Trophoblast cell (in vitro differentiated cells and primary cell): ENCODE measurements at regions not wholly inside any gene's neighbourhood (a gene's known extent, or its start where the extent isn't known, plus 50 kb on each side); places are given as distances from the start of the nearest gene placed in this dataset.

Experiments used
- DNase-seq, 2 donors: peaks; one replicate each; pipeline ENCODE4 v3.0.0-alpha.2; 2016
- H2AFZ ChIP-seq: 2 replicates; pipeline ENCODE4 v1.6.1; 2013; ENCODE audit warnings: low read length, moderate library complexity, mild to moderate bottlenecking; ENCODE audit not compliant: insufficient read depth, poor library complexity
- H2AK5ac ChIP-seq: 2 replicates; pipeline ENCODE4 v1.6.1; 2013; ENCODE audit warnings: mild to moderate bottlenecking, low read length
- H2BK120ac ChIP-seq: 2 replicates; pipeline ENCODE4 v1.6.1; 2013; ENCODE audit warnings: low read length, mild to moderate bottlenecking, moderate library complexity; ENCODE audit not compliant: insufficient read depth, poor library complexity
- H2BK12ac ChIP-seq: 2 replicates; pipeline ENCODE4 v1.6.1; 2013; ENCODE audit warnings: mild to moderate bottlenecking, low read length, moderate library complexity
- H2BK5ac ChIP-seq: 2 replicates; pipeline ENCODE4 v1.6.1; 2013; ENCODE audit warnings: low read length, low read depth, moderate library complexity, mild to moderate bottlenecking; ENCODE audit not compliant: poor library complexity
- H3K14ac ChIP-seq: 2 replicates; pipeline ENCODE4 v1.6.1; 2013; ENCODE audit warnings: mild to moderate bottlenecking, low read length
- H3K18ac ChIP-seq: 2 replicates; pipeline ENCODE4 v1.6.1; 2013; ENCODE audit warnings: mild to moderate bottlenecking, low read length
- H3K23ac ChIP-seq: 2 replicates; pipeline ENCODE4 v1.6.1; 2013; ENCODE audit warnings: low read length
- H3K27ac ChIP-seq: 2 replicates; pipeline ENCODE4 v1.5.1; 2013; ENCODE audit warnings: low read depth, mild to moderate bottlenecking, inconsistent platforms, low read length, moderate library complexity
- H3K27me3 ChIP-seq: 2 replicates; pipeline ENCODE4 v1.6.1; 2013; ENCODE audit warnings: inconsistent platforms, mild to moderate bottlenecking, low read length, moderate library complexity; ENCODE audit not compliant: insufficient read depth
- H3K36me3 ChIP-seq, 2 experiments: 1 replicate in 1 of 2; 2 replicates in 1 of 2; pipeline ENCODE4 v1.6.1; 2013; ENCODE audit warnings: low read length in 2 of 2, mild to moderate bottlenecking in 2 of 2, moderate library complexity in 1 of 2; ENCODE audit not compliant: insufficient read depth in 2 of 2, control insufficient read depth in 1 of 2
- H3K4ac ChIP-seq: 2 replicates; pipeline ENCODE4 v1.6.1; 2013; ENCODE audit warnings: low read depth, mild to moderate bottlenecking, low read length, moderate library complexity
- H3K4me1 ChIP-seq, 2 experiments: 1 replicate in 1 of 2; 2 replicates in 1 of 2; pipeline ENCODE4 v1.6.1; 2013; ENCODE audit warnings: low read length in 2 of 2, mild to moderate bottlenecking in 2 of 2, moderate library complexity in 1 of 2; ENCODE audit not compliant: insufficient read depth in 2 of 2, control insufficient read depth in 1 of 2
- H3K4me2 ChIP-seq: 2 replicates; pipeline ENCODE4 v1.6.1; 2013; ENCODE audit warnings: inconsistent platforms, mild to moderate bottlenecking, low read length, moderate library complexity
- H3K4me3 ChIP-seq: 2 replicates; pipeline ENCODE4 v1.5.1; 2013; ENCODE audit warnings: mild to moderate bottlenecking, low read depth, low read length, inconsistent platforms
- H3K79me1 ChIP-seq: one replicate; pipeline ENCODE4 v1.6.1; 2013; ENCODE audit warnings: low read length
- H3K79me2 ChIP-seq: 2 replicates; pipeline ENCODE4 v1.6.1; 2013; ENCODE audit warnings: low read length, mild to moderate bottlenecking; ENCODE audit not compliant: control insufficient read depth, insufficient read depth, poor library complexity
- H3K9ac ChIP-seq: 2 replicates; pipeline ENCODE4 v1.6.1; 2013; ENCODE audit warnings: mild to moderate bottlenecking, low read length
- H3K9me3 ChIP-seq: 2 replicates; pipeline ENCODE4 v1.6.1; 2013; ENCODE audit warnings: low read depth, mild to moderate bottlenecking, control low read depth, inconsistent platforms, low read length; ENCODE audit not compliant: insufficient read depth
- H4K12ac ChIP-seq: 2 replicates; pipeline ENCODE4 v1.6.1; 2013; ENCODE audit warnings: low read depth, mild to moderate bottlenecking, low read length, moderate library complexity
- H4K8ac ChIP-seq: 2 replicates; pipeline ENCODE4 v1.6.1; 2013; ENCODE audit warnings: low read depth, mild to moderate bottlenecking, low read length, moderate library complexity
- H4K91ac ChIP-seq: one replicate; pipeline ENCODE4 v1.6.1; 2013; ENCODE audit warnings: low read depth, mild to moderate bottlenecking, low read length, moderate library complexity
- WGBS: extraction: QIAGEN DNeasy Blood & Tissue Kit; methylation state at CpG from one replicate; pipeline ENCODE4 v1.1.7; 2013; ENCODE audit warnings: missing lambda C conversion rate; ENCODE audit not compliant: insufficient read length, insufficient coverage; ENCODE audit errors: extremely low coverage; 5-methylcytosine and 5-hydroxymethylcytosine counted together

DNA sequence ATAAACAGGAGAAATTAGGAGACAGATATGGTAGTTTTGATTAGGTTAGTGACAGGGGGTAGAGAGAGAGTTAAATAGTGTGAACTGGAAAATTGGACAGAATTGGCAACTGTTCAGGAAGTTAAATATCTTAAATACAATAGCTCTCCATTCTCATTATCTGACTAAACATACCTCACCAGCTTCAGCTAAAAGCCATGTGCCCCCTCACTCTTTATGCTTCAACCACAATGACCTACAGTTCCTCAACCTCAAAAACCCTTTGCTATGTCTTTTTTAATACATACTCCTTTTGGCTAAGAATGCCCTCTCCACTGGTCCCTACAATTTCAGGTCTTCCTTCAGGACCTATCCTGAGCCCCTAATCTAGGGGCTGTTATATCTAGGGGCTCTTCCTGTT lies 740.2 kb upstream of the ZEB2 start:
- Histone ChIP-seq H3K36me3 (no peaks in the 10 kb centered on the region), H4K91ac (no peak overlapping the region), H3K4me1 (no peaks in the 10 kb centered on the region), H2BK120ac (no peak overlapping the region), H2AFZ (no peak overlapping the region), H3K9me3 (no peaks in the 10 kb centered on the region), H3K4me2 (no peak overlapping the region), H2BK5ac (no peak overlapping the region), H3K14ac (no peak overlapping the region), H2AK5ac (no peak overlapping the region), H3K79me1 (no peaks in the 10 kb centered on the region), H3K4ac (no peak overlapping the region), H3K27me3 (no peaks in the 10 kb centered on the region), H3K4me3 (no peak overlapping the region), H3K9ac (no peak overlapping the region), H3K79me2 (no peaks in the 10 kb centered on the region), H3K18ac (no peak overlapping the region), H2BK12ac (no peak overlapping the region), H4K8ac (no peak overlapping the region), H3K27ac (no peak overlapping the region), H3K23ac (no peak overlapping the region), H4K12ac (no peak overlapping the region)
- DNase-seq: no peak

DNA sequence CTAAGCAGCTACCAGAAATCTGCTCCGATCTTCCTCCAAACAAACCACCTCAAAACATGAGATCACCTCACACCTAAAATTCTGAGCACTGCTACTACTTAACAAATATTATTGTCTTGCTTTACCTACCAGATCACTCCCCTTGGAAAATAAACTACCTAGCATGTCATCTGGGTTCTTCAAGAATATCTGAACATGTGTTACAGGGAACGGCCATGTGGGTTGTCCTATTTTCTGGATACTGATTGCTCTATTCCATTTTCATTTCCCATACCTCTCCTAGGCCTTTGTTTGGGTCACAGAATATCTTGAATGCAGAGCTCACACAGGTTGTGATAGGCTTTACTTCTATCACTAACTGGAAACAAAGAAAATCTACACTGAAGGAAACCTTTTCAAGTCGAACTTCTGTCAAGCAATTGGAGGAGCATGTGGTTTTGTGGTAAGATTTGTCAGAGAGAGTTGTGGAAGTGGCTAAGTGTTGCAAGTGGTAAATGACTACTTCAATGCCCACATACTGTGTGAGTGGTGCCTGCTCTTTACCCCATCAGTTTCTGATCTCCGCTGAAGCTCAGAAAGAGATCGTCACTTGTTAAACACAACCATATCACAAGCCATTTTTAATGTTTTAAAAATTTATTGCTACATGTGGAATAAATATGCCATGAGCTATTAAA lies 739.1 kb upstream of the ZEB2 start:
- Histone ChIP-seq H4K91ac (no peak overlapping the region), H3K79me1 (no peaks in the 10 kb centered on the region), H3K14ac (no peak overlapping the region), H3K27me3 (no peaks in the 10 kb centered on the region), H3K4me1 (no peaks in the 10 kb centered on the region), H3K9ac (no peak overlapping the region), H2AK5ac (no peak overlapping the region), H2BK5ac (no peak overlapping the region), H3K4me3 (no peak overlapping the region), H2AFZ (no peak overlapping the region), H3K18ac (no peak overlapping the region), H2BK12ac (no peak overlapping the region), H3K27ac (no peak overlapping the region), H3K4ac (no peak overlapping the region), H3K79me2 (no peaks in the 10 kb centered on the region), H4K12ac (no peak overlapping the region), H3K4me2 (no peak overlapping the region), H3K36me3 (no peaks in the 10 kb centered on the region), H3K23ac (no peak overlapping the region), H4K8ac (no peak overlapping the region), H3K9me3 (no peaks in the 10 kb centered on the region), H2BK120ac (no peak overlapping the region)
- no CpG with 5 or more reads among the region's 5 CpGs for WGBS
- peak in 1 of 2 donors; percentile 3 for DNase-seq

DNA sequence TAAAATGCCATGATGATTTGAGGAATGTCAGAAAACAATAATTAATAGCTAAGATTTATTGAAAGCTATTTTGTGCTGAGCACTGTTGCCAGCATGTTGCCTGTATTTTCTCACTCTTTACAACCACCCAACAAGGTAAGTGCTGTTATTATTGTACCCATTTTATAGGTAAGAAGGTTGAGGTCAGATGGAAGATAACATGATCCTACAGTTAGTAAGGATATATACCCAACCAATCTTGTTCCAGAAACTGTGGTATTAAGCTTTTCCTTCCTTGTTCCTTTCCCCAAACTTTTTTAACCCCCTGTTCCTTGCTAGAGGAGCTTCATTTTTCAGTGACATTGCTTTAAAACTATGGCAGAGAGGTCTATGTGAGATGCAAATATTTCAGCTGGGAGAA lies 738.0 kb upstream of the ZEB2 start:
- Histone ChIP-seq H2BK5ac (no peak overlapping the region), H3K36me3 (no peaks in the 10 kb centered on the region), H3K4me1 (no peaks in the 10 kb centered on the region), H4K12ac (no peak overlapping the region), H2AFZ (no peak overlapping the region), H3K4me2 (no peak overlapping the region), H3K27me3 (no peaks in the 10 kb centered on the region), H3K4me3 (no peak overlapping the region), H3K23ac (no peak overlapping the region), H3K79me1 (no peaks in the 10 kb centered on the region), H3K27ac (no peak overlapping the region), H3K9ac (no peak overlapping the region), H2BK12ac (no peak overlapping the region), H2AK5ac (no peak overlapping the region), H4K91ac (no peak overlapping the region), H3K9me3 (no peaks in the 10 kb centered on the region), H3K79me2 (no peaks in the 10 kb centered on the region), H3K4ac (no peak overlapping the region), H4K8ac (no peak overlapping the region), H3K14ac (no peak overlapping the region), H2BK120ac (no peak overlapping the region), H3K18ac (no peak overlapping the region)
- DNase-seq: no peak

DNA sequence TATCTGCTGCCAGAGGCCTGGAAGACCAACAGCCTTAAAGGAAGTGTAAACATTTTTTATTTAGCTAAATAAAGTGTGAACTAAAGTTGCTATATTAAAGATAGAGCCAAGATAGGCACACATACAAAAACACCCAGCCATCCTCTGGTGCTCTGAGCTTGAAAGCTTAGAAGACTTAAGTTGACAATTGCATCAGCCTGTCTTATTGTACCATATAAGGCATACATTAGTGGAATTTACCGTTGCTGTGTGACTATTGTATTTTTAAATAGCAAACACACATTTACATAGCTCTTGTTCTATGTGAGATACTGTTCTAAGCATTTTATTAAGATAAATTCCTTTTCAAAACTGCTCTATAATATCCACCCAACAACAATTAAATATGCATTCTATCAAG lies 736.6 kb upstream of the ZEB2 start:
- Histone ChIP-seq H3K36me3 (no peaks in the 10 kb centered on the region), H3K9me3 (no peaks in the 10 kb centered on the region), H3K4me3 (no peak overlapping the region), H3K23ac (no peak overlapping the region), H3K9ac (no peak overlapping the region), H2BK12ac (no peak overlapping the region), H2AK5ac (no peak overlapping the region), H3K4me1 (no peaks in the 10 kb centered on the region), H3K27ac (no peak overlapping the region), H3K27me3 (no peaks in the 10 kb centered on the region), H3K79me2 (no peaks in the 10 kb centered on the region), H2AFZ (no peak overlapping the region), H2BK5ac (no peak overlapping the region), H4K12ac (no peak overlapping the region), H2BK120ac (no peak overlapping the region), H4K8ac (no peak overlapping the region), H3K4ac (no peak overlapping the region), H3K18ac (no peak overlapping the region), H3K14ac (no peak overlapping the region), H4K91ac (no peak overlapping the region), H3K79me1 (no peaks in the 10 kb centered on the region), H3K4me2 (no peak overlapping the region)
- DNase-seq: no peak
- no CpG with 5 or more reads among the region's 1 CpG for WGBS
